Heart left ventricle (tissue), 16 donors: ENCODE measurements at regions not wholly inside any gene's neighbourhood (a gene's known extent, or its start where the extent isn't known, plus 50 kb on each side); places are given as distances from the start of the nearest gene placed in this dataset.

Source experiments
- ATAC-seq, 4 donors: fragments of 200-7000 bp; cut with Tn5 transposase; one replicate each; pipeline ENCODE4 v1.9.1; 2020 to 2022; ENCODE audit warnings: moderate library complexity in 4 of 4, mild to moderate bottlenecking in 3 of 4, moderate number of reproducible peaks in 1 of 4
- DNase-seq, 5 donors: peaks; one replicate each; pipeline ENCODE4 v3.0.0-alpha.2; 2020
- H3K27ac ChIP-seq, 12 donors: fragments of 200-600 bp; sonication (generic) in 4 of 12; one replicate each; pipeline versions ENCODE4 v1.5.0 to v1.8.0; 2016 to 2022; ENCODE audit warnings: mild to moderate bottlenecking in 2 of 12
- H3K27me3 ChIP-seq, 9 donors: fragments of 200-600 bp; sonication (generic) in 2 of 9; one replicate each; pipeline versions ENCODE4 v1.5.1 to v1.8.0; 2016 to 2022; ENCODE audit warnings: mild to moderate bottlenecking in 3 of 9
- H3K36me3 ChIP-seq, 9 donors: fragments of 200-600 bp; sonication (generic) in 2 of 9; one replicate each; pipeline versions ENCODE4 v1.5.0 to v1.8.0; 2018 to 2022; ENCODE audit warnings: mild to moderate bottlenecking in 2 of 9
- H3K4me1 ChIP-seq, 12 donors: fragments of 200-600 bp; sonication (generic) in 4 of 12; one replicate each; pipeline versions ENCODE4 v1.5.0 to v1.8.0; 2016 to 2022; ENCODE audit warnings: mild to moderate bottlenecking in 3 of 12
- H3K4me3 ChIP-seq, 12 donors: fragments of 200-600 bp; sonication (generic) in 4 of 12; one replicate each; pipeline versions ENCODE4 v1.5.0 to v1.8.0; 2017 to 2022; ENCODE audit warnings: mild to moderate bottlenecking in 9 of 12, moderate library complexity in 4 of 12
- H3K9me3 ChIP-seq, 12 donors: fragments of 200-600 bp; sonication (generic) in 4 of 12; one replicate each; pipeline versions ENCODE4 v1.5.0 to v1.8.0; 2016 to 2022; ENCODE audit warnings: mild to moderate bottlenecking in 1 of 12
- CTCF ChIP-seq, 12 donors: fragments of 200-600 bp; sonication (generic) in 4 of 12; IDR thresholded peaks; one replicate each; pipeline versions ENCODE4 v1.5.0 to v1.8.0; 2018 to 2022; ENCODE audit warnings: antibody characterized with exemption in 12 of 12, mild to moderate bottlenecking in 5 of 12
- POLR2A ChIP-seq, 2 donors: fragments of 450-650 bp; IDR thresholded peaks; one replicate each; pipeline ENCODE4 v1.6.1; 2017; ENCODE audit warnings: antibody characterized with exemption in 2 of 2, mild to moderate bottlenecking in 2 of 2, moderate library complexity in 2 of 2
- WGBS, 4 donors: extraction: QIAGEN DNeasy Blood & Tissue Kit in 2 of 4; methylation state at CpG; one replicate each; pipeline versions ENCODE4 v1.1.5 to v1.1.7; 2013 to 2018; 5-methylcytosine and 5-hydroxymethylcytosine counted together
- intact Hi-C, 10 donors: fragments of 100-400 bp; cut with DNase I; formaldehyde crosslinking; loops; one replicate each; pipeline versions ENCODE4 v1.11.1 to v1.14.2; 2022
- donor health status: ischemic (EF 13 %, LVEDD 7.1; RV severe dilation, severe dysfunction).
- donor health status: healthy with polysubstance abuse.
- donor health status: DM: no; HTN: yes; CAD: no.
- donor health status: DM: no; HTN: no; CAD: no.
- donor health status: ischemic (EF 25% LVEDD 6.9; RV normal size, moderate dysfunction).
- donor health status: ischemic (EF 25% LVEDD 5.7; RV mildly dilated, moderate dysfunction).
- donor health status: healthy.
- donor health status: DM: yes; HTN: yes; CAD: no.
- donor health status: ischemic (EF 35%, LVEDD 5.7; RV mildly dilated, moderate dysfunction).
- donor health status: nonischemic (EF 11% LVEDD 7.7; RV severe dilation, severe dysfunction).
- donor health status: DM: yes; HTN: yes; CAD: no.
- donor health status: PGD.
- donor health status: ischemic (EF 29% LVEDD 5.4; RV normal size, mild dysfunction).
- donor health status: nonischemic (EF 23%, LVEDD 6.1; RV moderate dilation, normal function).

GRCh38 chr2:107313316-107313715 is 427.3 kb upstream of the ST6GAL2 start:
- ATAC-seq (no peak), DNase-seq (no peak)
- intact Hi-C loops: no loop called here
- no peaks in the 10 kb centered on the region for H3K27me3 ChIP-seq
- H3K9me3 ChIP-seq: no peaks in the 10 kb centered on the region
- no peak overlapping the region for H3K4me3 ChIP-seq
- no peaks in the 10 kb centered on the region for H3K36me3 ChIP-seq
- no peak overlapping the region for H3K27ac ChIP-seq
- 51 to 59% (median 52%) methylated on average over 1 of the region's 1 CpG for WGBS, 4 donors
- TF ChIP-seq CTCF (IDR thresholded peaks at IDR 0.05) (no peak), POLR2A (IDR thresholded peaks at IDR 0.05) (no peak)
- no peaks in the 10 kb centered on the region for H3K4me1 ChIP-seq

GRCh38 chr2:107320881-107321280 is 434.9 kb upstream of the ST6GAL2 start:
- intact Hi-C loops: no loop called here
- no peak overlapping the region for H3K4me3 ChIP-seq
- H3K36me3 ChIP-seq: no peaks in the 10 kb centered on the region
- DNase-seq (no peak), ATAC-seq (no peak)
- H3K27ac ChIP-seq: no peak overlapping the region
- H3K9me3 ChIP-seq: no peaks in the 10 kb centered on the region
- no peaks in the 10 kb centered on the region for H3K27me3 ChIP-seq
- TF ChIP-seq CTCF (IDR thresholded peaks at IDR 0.05): no peak
- no peak for TF ChIP-seq POLR2A (IDR thresholded peaks at IDR 0.05)
- H3K4me1 ChIP-seq: peaks cover 0 to 20% (median 0%) of the 10 kb centered on the region in 12 donors
- 86 to 100% (median 97%) methylated on average over 1 of the region's 1 CpG for whole genome bisulfite sequencing, 4 donors

GRCh38 chr2:107322416-107322815 is 436.4 kb upstream of the ST6GAL2 start:
- Histone ChIP-seq H3K4me1 (peaks cover 0 to 20% (median 0%) of the 10 kb centered on the region in 12 donors), H3K27ac (no peak overlapping the region), H3K27me3 (no peaks in the 10 kb centered on the region), H3K9me3 (peaks cover 0 to 8% (median 1%) of the 10 kb centered on the region in 12 donors), H3K36me3 (no peaks in the 10 kb centered on the region), H3K4me3 (no peak overlapping the region)
- ATAC-seq (no peak), DNase-seq (no peak)
- TF ChIP-seq CTCF (IDR thresholded peaks at IDR 0.05) (no peak), POLR2A (IDR thresholded peaks at IDR 0.05) (no peak)
- WGBS, 4 donors: 86 to 91% (median 88%) methylated on average over 6 of the region's 6 CpGs
- intact Hi-C loops: no loop called here

- Histone ChIP-seq H3K9me3 (peaks cover 0 to 17% (median 10%) of the 10 kb centered on the region in 12 donors), H3K27ac (peak overlapping the region in 1 of 12 donors; percentile 28), H3K27me3 (no peaks in the 10 kb centered on the region), H3K36me3 (no peaks in the 10 kb centered on the region), H3K4me1 (peaks cover 0 to 20% (median 0%) of the 10 kb centered on the region in 12 donors), H3K4me3 (no peak overlapping the region)
- 69 to 79% (median 71%) methylated on average over 8 of the region's 8 CpGs for WGBS, 4 donors
- DNase-seq (no peak), ATAC-seq (no peak)
- TF ChIP-seq CTCF (IDR thresholded peaks at IDR 0.05): no peak
- no peak for TF ChIP-seq POLR2A (IDR thresholded peaks at IDR 0.05)
- intact Hi-C loops: no loop called here
Observed at GRCh38 chr2:107323946-107324565, 438.1 kb upstream of the ST6GAL2 start.
